Left ventricle myocardium inferior (tissue), 1 donor: ENCODE measurements at regions not wholly inside any gene's neighbourhood (a gene's known extent, or its start where the extent isn't known, plus 50 kb on each side); places are given as distances from the start of the nearest gene placed in this dataset.

Source experiments
- DNase-seq: peaks from one replicate; pipeline ENCODE4 v3.0.0-alpha.2; 2020
- H3K27ac ChIP-seq: fragments of 200-600 bp; replicated peaks from 2 replicates; pipeline ENCODE4 v1.8.0; 2021
- H3K27me3 ChIP-seq: fragments of 200-600 bp; 2 replicates; pipeline ENCODE4 v1.8.0; 2021; ENCODE audit warnings: low read depth
- H3K36me3 ChIP-seq: fragments of 200-600 bp; 2 replicates; pipeline ENCODE4 v1.8.0; 2021
- H3K4me1 ChIP-seq: fragments of 200-600 bp; 2 replicates; pipeline ENCODE4 v1.8.0; 2021
- H3K4me3 ChIP-seq: fragments of 200-600 bp; 2 replicates; pipeline ENCODE4 v1.8.0; 2021; ENCODE audit warnings: mild to moderate bottlenecking, moderate library complexity
- H3K9me3 ChIP-seq: fragments of 200-600 bp; replicated peaks from 2 replicates; pipeline ENCODE4 v1.8.0; 2021
- intact Hi-C: fragments of 100-400 bp; cut with micrococcal nuclease; formaldehyde crosslinking; loops from one replicate; pipeline ENCODE4 v1.11.0; 2022
- TF ChIP-seq, protein P1 (sequence below): fragments of 200-600 bp; IDR thresholded peaks from 2 replicates; pipeline ENCODE4 v1.8.0; 2021; ENCODE audit warnings: antibody characterized with exemption, mild to moderate bottlenecking, borderline replicate concordance
- donor health status: DM: no; HTN: yes; CAD: no; lungs with severe emphysema.

- peaks cover 15% of the 10 kb centered on the region for H3K4me1 ChIP-seq
- intact Hi-C loops, result no loop called here
- H3K4me3 ChIP-seq, result no peak overlapping the region
- TF ChIP-seq, protein P1, sequence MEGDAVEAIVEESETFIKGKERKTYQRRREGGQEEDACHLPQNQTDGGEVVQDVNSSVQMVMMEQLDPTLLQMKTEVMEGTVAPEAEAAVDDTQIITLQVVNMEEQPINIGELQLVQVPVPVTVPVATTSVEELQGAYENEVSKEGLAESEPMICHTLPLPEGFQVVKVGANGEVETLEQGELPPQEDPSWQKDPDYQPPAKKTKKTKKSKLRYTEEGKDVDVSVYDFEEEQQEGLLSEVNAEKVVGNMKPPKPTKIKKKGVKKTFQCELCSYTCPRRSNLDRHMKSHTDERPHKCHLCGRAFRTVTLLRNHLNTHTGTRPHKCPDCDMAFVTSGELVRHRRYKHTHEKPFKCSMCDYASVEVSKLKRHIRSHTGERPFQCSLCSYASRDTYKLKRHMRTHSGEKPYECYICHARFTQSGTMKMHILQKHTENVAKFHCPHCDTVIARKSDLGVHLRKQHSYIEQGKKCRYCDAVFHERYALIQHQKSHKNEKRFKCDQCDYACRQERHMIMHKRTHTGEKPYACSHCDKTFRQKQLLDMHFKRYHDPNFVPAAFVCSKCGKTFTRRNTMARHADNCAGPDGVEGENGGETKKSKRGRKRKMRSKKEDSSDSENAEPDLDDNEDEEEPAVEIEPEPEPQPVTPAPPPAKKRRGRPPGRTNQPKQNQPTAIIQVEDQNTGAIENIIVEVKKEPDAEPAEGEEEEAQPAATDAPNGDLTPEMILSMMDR, result no peak
- H3K27me3 ChIP-seq, result peaks cover 8% of the 10 kb centered on the region
- no peaks in the 10 kb centered on the region for H3K9me3 ChIP-seq
- DNase-seq, result no peak
- H3K36me3 ChIP-seq, result no peaks in the 10 kb centered on the region
- no peak overlapping the region for H3K27ac ChIP-seq
Observed at GRCh38 chr9:108188976-108189375, 666.8 kb downstream of the ACTL7B start.

GRCh38 chr9:108188482-108188881, 667.3 kb downstream of the ACTL7B start:
- intact Hi-C loops, result no loop called here
- H3K4me1 ChIP-seq, result peaks cover 15% of the 10 kb centered on the region
- H3K4me3 ChIP-seq, result no peak overlapping the region
- no peaks in the 10 kb centered on the region for H3K36me3 ChIP-seq
- peaks cover 8% of the 10 kb centered on the region for H3K27me3 ChIP-seq
- TF ChIP-seq, protein P1, result no peak
- no peaks in the 10 kb centered on the region for H3K9me3 ChIP-seq
- DNase-seq, result no peak
- no peak overlapping the region for H3K27ac ChIP-seq

- TF ChIP-seq, protein P1, result no peak
- no peaks in the 10 kb centered on the region for H3K36me3 ChIP-seq
- intact Hi-C loops, result no loop called here
- H3K9me3 ChIP-seq, result no peaks in the 10 kb centered on the region
- H3K27ac ChIP-seq, result no peak overlapping the region
- H3K4me1 ChIP-seq, result peaks cover 15% of the 10 kb centered on the region
- H3K27me3 ChIP-seq, result no peaks in the 10 kb centered on the region
- peak; percentile 71 for DNase-seq
- H3K4me3 ChIP-seq, result no peak overlapping the region
Observed at GRCh38 chr9:108186642-108187395, 669.0 kb downstream of the ACTL7B start.

DNA sequence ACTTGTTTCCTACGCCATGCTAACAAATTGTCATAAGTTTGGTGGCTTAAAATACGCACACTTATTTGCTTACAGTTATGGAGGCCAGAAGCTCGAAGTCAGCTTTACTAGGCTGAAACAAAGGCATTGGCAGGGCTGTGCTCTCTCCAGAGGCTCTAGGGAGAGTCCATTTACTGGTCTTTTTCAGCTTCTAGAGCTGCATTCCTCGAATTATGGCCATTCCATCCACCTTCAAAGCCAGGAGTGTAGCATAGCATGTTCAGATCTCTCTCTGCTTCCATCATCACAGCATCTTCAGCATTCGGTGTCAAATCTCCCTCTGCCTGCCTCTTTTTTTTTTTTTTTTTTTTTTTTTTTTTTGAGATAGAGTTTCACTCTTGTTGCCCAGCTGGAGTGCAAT, 670.2 kb downstream of the ACTL7B start:
- no peak overlapping the region for H3K4me3 ChIP-seq
- peaks cover 15% of the 10 kb centered on the region for H3K4me1 ChIP-seq
- TF ChIP-seq, protein P1, result no peak
- H3K27ac ChIP-seq, result no peak overlapping the region
- no peaks in the 10 kb centered on the region for H3K27me3 ChIP-seq
- H3K9me3 ChIP-seq, result no peaks in the 10 kb centered on the region
- no peaks in the 10 kb centered on the region for H3K36me3 ChIP-seq
- intact Hi-C loops, result no loop called here
- DNase-seq, result no peak

DNA sequence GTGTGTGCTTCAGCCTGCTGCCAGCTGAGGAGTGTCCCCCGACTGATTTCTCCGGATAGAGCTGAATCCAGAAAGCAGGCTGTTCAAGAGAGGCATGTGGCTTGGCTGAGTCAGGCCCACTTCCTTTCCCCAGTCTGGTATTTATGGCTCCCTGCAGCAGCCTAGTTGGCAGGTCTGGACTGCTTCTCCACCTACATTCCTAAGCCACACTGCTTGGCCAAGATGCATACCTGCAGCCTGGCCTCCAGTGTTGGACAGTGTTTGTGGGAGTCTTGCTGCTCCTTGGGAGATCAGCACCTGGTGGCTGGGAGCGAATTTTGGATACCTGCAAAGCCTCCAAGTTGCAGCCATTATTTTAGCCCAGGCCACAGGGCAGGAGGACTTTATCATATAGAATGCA, 670.8 kb downstream of the ACTL7B start:
- Histone ChIP-seq H3K27me3 (no peaks in the 10 kb centered on the region), H3K4me1 (peaks cover 15% of the 10 kb centered on the region), H3K36me3 (no peaks in the 10 kb centered on the region), H3K27ac (no peak overlapping the region), H3K9me3 (no peaks in the 10 kb centered on the region), H3K4me3 (no peak overlapping the region)
- DNase-seq, result no peak
- TF ChIP-seq, protein P1, result no peak
- intact Hi-C loops, result no loop called here
